Hepatocyte (in vitro differentiated cells): ENCODE measurements at regions not wholly inside any gene's neighbourhood (a gene's known extent, or its start where the extent isn't known, plus 50 kb on each side); places are given as distances from the start of the nearest gene placed in this dataset.

Experiments used
- DNase-seq: peaks from one replicate; pipeline ENCODE4 v3.0.0-alpha.2; 2016; ENCODE audit warnings: low spot score
- H2AFZ ChIP-seq: fragments of 200-600 bp; sonication (generic); 2 replicates; pipeline ENCODE4 v1.6.0; 2016; ENCODE audit warnings: antibody characterized with exemption, mild to moderate bottlenecking
- H3K27ac ChIP-seq: fragments of 200-600 bp; sonication (generic); 2 replicates; pipeline ENCODE4 v1.5.1; 2016; ENCODE audit warnings: mild to moderate bottlenecking
- H3K27me3 ChIP-seq: fragments of 200-600 bp; sonication (generic); 2 replicates; pipeline ENCODE4 v1.6.1; 2016
- H3K36me3 ChIP-seq: fragments of 200-600 bp; sonication (generic); replicated peaks from 2 replicates; pipeline ENCODE4 v1.5.1; 2016; ENCODE audit warnings: low read depth; ENCODE audit not compliant: insufficient read depth
- H3K4me1 ChIP-seq: fragments of 200-600 bp; sonication (generic); 2 replicates; pipeline ENCODE4 v1.5.1; 2016; ENCODE audit warnings: mild to moderate bottlenecking, moderate library complexity; ENCODE audit not compliant: insufficient read depth
- H3K4me2 ChIP-seq: fragments of 200-600 bp; sonication (generic); 2 replicates; pipeline ENCODE4 v1.6.0; 2016
- H3K4me3 ChIP-seq: fragments of 200-600 bp; sonication (generic); 2 replicates; pipeline ENCODE4 v1.5.1; 2016; ENCODE audit warnings: mild to moderate bottlenecking
- H3K79me2 ChIP-seq: fragments of 200-600 bp; sonication (generic); 2 replicates; pipeline ENCODE4 v1.6.0; 2017; ENCODE audit warnings: mild to moderate bottlenecking
- H3K9me2 ChIP-seq: fragments of 200-600 bp; sonication (generic); replicated peaks from 2 replicates; pipeline ENCODE4 v1.6.0; 2017; ENCODE audit warnings: mild to moderate bottlenecking; ENCODE audit not compliant: insufficient read depth
- H3K9me3 ChIP-seq: fragments of 200-600 bp; sonication (generic); 2 replicates; pipeline ENCODE4 v1.5.1; 2016; ENCODE audit warnings: low read depth, mild to moderate bottlenecking
- H4K20me1 ChIP-seq: fragments of 200-600 bp; sonication (generic); 2 replicates; pipeline ENCODE4 v1.6.0; 2016; ENCODE audit warnings: mild to moderate bottlenecking; ENCODE audit not compliant: insufficient read depth, poor library complexity, severe bottlenecking
- EZH2 ChIP-seq: fragments of 200-600 bp; sonication (generic); IDR thresholded peaks from 2 replicates; pipeline ENCODE4 v1.6.1; 2016; ENCODE audit warnings: antibody characterized with exemption, mild to moderate bottlenecking, borderline replicate concordance
- EZH2phosphoT487 ChIP-seq: fragments of 200-600 bp; sonication (generic); IDR thresholded peaks from one replicate; pipeline ENCODE4 v1.6.1; 2018; ENCODE audit warnings: antibody characterized with exemption, mild to moderate bottlenecking, low read depth, moderate library complexity; ENCODE audit not compliant: unreplicated experiment, severe bottlenecking
- WGBS: methylation state at CpG from one replicate; pipeline ENCODE4 v1.1.6; 2016; ENCODE audit warnings: low lambda C conversion rate; ENCODE audit errors: missing lambda C conversion rate; 5-methylcytosine and 5-hydroxymethylcytosine counted together
- TF ChIP-seq, protein P1 (sequence below): fragments of 200-600 bp; sonication (generic); IDR thresholded peaks from 2 replicates; pipeline ENCODE4 v1.5.1; 2016; ENCODE audit warnings: antibody characterized with exemption, mild to moderate bottlenecking; ENCODE audit not compliant: poor library complexity

DNA sequence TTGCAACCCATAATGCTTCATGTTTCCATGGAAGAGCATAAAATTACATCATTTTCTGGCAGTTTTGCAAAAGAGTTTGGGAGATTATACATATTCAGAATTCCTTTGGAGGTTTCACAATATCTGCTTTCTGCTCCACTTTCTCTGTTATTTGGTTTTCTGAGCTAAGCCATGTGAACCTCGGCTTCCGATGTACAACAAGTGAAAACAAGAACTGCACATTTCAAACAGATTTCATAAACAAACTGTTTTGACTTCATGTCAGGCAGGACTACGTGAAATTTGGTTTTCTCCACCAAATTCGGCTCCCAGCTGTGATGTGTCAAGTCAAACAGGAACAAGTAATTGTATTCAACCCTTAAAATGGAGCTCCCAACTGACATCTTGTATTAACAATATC lies 609.8 kb downstream of the IRX1 start:
- no peak for DNase-seq
- no peaks in the 10 kb centered on the region for H3K9me2 ChIP-seq
- H3K27ac ChIP-seq: no peak overlapping the region
- no peaks in the 10 kb centered on the region for H3K36me3 ChIP-seq
- peak overlapping the region; percentile 39 for H2AFZ ChIP-seq
- no peaks in the 10 kb centered on the region for H4K20me1 ChIP-seq
- no peak overlapping the region for H3K4me3 ChIP-seq
- H3K79me2 ChIP-seq: no peaks in the 10 kb centered on the region
- WGBS: 62% methylated on average over 4 of the region's 4 CpGs
- no peak overlapping the region for H3K4me2 ChIP-seq
- TF ChIP-seq EZH2phosphoT487 (no peak), EZH2 (no peak)
- TF ChIP-seq, protein P1, sequence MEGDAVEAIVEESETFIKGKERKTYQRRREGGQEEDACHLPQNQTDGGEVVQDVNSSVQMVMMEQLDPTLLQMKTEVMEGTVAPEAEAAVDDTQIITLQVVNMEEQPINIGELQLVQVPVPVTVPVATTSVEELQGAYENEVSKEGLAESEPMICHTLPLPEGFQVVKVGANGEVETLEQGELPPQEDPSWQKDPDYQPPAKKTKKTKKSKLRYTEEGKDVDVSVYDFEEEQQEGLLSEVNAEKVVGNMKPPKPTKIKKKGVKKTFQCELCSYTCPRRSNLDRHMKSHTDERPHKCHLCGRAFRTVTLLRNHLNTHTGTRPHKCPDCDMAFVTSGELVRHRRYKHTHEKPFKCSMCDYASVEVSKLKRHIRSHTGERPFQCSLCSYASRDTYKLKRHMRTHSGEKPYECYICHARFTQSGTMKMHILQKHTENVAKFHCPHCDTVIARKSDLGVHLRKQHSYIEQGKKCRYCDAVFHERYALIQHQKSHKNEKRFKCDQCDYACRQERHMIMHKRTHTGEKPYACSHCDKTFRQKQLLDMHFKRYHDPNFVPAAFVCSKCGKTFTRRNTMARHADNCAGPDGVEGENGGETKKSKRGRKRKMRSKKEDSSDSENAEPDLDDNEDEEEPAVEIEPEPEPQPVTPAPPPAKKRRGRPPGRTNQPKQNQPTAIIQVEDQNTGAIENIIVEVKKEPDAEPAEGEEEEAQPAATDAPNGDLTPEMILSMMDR: no peak
- peaks cover under 1% of the 10 kb centered on the region for H3K27me3 ChIP-seq
- peaks cover 3% of the 10 kb centered on the region for H3K4me1 ChIP-seq
- H3K9me3 ChIP-seq: no peaks in the 10 kb centered on the region

DNA sequence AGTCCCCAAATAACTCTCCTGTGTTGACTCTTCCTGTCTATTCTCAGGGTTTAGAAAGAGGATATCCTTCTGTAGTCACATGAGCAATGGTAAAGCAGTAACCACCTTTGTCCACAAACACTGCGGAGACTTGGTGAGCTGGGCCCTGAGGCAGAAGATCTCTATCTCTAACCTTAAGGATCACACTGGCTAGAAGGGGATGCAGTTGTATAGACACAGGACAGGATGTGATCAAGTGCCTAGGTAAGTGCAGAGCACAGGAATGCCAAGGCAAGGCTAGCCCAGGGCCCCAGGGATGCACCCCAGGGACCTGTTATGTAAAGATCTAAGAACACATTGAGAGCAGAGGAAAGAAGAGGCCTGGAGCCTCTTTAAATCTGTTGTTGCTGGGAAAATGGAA lies 610.5 kb downstream of the IRX1 start:
- Histone ChIP-seq H3K36me3 (no peaks in the 10 kb centered on the region), H3K4me3 (no peak overlapping the region), H3K4me1 (peaks cover 3% of the 10 kb centered on the region), H3K27ac (no peak overlapping the region), H2AFZ (peak overlapping the region; percentile 39), H3K79me2 (no peaks in the 10 kb centered on the region), H4K20me1 (no peaks in the 10 kb centered on the region), H3K9me2 (no peaks in the 10 kb centered on the region), H3K27me3 (no peaks in the 10 kb centered on the region), H3K9me3 (no peaks in the 10 kb centered on the region), H3K4me2 (no peak overlapping the region)
- 27% methylated on average over 1 of the region's 1 CpG for WGBS
- no peak for DNase-seq
- no peak for TF ChIP-seq EZH2

DNA sequence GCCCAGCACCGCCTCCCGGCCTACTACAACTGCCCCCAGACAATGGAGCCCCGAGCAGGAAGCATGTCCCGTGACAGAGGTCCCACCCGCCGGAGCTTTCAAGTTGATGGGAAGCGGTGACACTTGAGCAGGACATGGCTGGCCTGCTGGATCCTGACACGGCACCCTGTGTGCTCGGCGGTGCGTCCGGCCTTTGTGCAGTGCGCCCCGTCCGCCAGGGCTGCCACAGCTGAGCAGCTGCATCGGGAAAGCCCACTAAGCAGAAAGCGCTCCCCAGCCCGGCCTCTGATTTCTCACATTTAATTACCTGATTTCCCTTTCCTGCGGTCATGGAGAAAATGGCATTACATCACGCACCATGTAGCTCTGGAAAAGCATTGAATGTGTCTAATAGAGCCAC lies 611.9 kb downstream of the IRX1 start:
- Histone ChIP-seq H3K4me1 (peaks cover 3% of the 10 kb centered on the region), H3K9me3 (no peaks in the 10 kb centered on the region), H3K36me3 (no peaks in the 10 kb centered on the region), H3K4me3 (no peak overlapping the region), H4K20me1 (no peaks in the 10 kb centered on the region), H3K27ac (no peak overlapping the region), H2AFZ (no peak overlapping the region), H3K27me3 (no peaks in the 10 kb centered on the region), H3K4me2 (no peak overlapping the region), H3K9me2 (no peaks in the 10 kb centered on the region), H3K79me2 (no peaks in the 10 kb centered on the region)
- no peak for TF ChIP-seq EZH2phosphoT487
- TF ChIP-seq, protein P1: no peak
- TF ChIP-seq EZH2: no peak
- WGBS: 94% methylated on average over 20 of the region's 20 CpGs
- DNase-seq: no peak

DNA sequence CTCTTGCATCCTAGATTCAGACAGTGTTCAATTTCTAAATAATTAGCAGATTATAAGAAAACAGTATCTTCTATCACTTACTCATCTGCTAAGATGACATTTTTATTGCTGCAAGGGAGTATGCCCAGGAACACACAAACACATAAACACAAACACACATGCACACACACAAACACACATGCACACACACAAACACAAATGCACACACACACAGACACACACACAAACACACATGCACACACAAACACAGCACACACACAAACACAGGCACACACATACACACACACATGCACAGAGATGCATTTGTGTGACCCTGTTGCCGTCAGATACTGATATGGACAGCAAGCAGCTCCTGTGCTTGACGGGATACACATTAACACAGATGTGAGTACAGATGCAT lies 612.9 kb downstream of the IRX1 start:
- 92% methylated on average over 2 of the region's 2 CpGs for WGBS
- Histone ChIP-seq H3K4me2 (no peak overlapping the region), H2AFZ (no peak overlapping the region), H3K36me3 (no peaks in the 10 kb centered on the region), H3K79me2 (no peaks in the 10 kb centered on the region), H4K20me1 (no peaks in the 10 kb centered on the region), H3K4me3 (no peak overlapping the region), H3K9me2 (no peaks in the 10 kb centered on the region), H3K27ac (no peak overlapping the region), H3K9me3 (no peaks in the 10 kb centered on the region), H3K27me3 (no peaks in the 10 kb centered on the region), H3K4me1 (peaks cover 3% of the 10 kb centered on the region)
- TF ChIP-seq, protein P1: no peak
- TF ChIP-seq EZH2phosphoT487 (no peak), EZH2 (no peak)
- no peak for DNase-seq
